Fibroblast of the conjunctiva (primary cell): ENCODE measurements at regions not wholly inside any gene's neighbourhood (a gene's known extent, or its start where the extent isn't known, plus 50 kb on each side); places are given as distances from the start of the nearest gene placed in this dataset.

Experiments used
- DNase-seq: peaks from one replicate; pipeline ENCODE4 v3.0.0-alpha.2; 2010; ENCODE audit warnings: low read depth

DNA sequence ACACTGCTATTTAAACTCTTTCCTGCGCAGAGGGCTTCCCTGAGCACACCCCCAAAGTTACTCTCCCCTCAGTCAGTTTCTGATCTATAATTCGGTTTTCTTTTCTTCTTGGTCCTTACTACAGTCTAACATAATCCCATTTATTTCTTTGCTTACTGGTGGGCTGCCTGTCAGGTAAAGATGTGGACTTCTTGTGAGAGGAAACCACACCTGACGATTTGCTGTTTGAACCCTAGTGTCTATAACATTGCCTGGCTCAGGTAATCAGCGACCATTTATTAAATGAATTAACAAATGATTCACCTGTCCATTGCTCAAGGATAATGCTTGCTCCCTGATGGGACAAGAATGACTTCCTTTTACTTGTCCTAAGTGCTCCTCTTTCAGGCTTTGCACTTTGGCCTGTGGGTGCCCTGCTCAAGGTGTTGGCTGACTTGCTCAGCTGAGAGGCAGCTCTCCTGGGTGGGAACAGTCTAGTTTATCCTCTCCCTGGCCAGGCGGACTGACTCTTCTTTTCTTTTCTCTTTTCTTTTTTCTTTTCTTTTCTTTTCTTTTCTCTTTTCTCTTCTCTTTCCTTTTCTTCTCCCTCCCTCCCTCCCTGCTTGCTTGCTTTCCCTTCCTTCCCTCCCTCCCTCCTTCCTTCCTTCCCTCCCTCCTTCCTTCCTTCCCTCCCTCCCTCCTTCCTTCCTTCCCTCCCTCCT lies 233.1 kb downstream of the BCAS1 start:
- no peak for DNase-seq

DNA sequence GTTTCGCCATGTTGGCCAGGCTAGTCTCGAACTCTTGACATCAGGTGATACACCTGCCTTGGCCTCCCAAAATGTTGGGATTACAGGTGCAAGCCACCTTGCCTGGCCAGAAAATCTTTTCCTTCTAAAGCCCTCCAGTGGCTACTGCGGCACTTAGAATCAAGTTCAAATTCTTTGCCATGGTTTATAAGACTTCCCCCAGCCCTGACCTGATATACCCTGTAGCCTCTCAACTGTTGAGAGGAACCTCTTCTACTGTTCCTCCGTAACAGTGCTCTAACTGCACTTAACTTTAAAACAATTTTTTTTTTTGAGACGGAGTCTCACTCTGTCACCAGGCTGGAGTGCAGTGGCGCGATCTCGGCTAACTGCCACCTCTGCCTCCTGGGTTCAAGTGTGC lies 235.6 kb downstream of the BCAS1 start:
- DNase-seq: no peak

GRCh38 chr20:53834062-53834442 lies 236.3 kb downstream of the BCAS1 start:
- no peak for DNase-seq

GRCh38 chr20:53833333-53834061 lies 236.9 kb downstream of the BCAS1 start:
- no peak for DNase-seq

GRCh38 chr20:53832499-53832898 lies 237.9 kb downstream of the BCAS1 start:
- DNase-seq: no peak

DNA sequence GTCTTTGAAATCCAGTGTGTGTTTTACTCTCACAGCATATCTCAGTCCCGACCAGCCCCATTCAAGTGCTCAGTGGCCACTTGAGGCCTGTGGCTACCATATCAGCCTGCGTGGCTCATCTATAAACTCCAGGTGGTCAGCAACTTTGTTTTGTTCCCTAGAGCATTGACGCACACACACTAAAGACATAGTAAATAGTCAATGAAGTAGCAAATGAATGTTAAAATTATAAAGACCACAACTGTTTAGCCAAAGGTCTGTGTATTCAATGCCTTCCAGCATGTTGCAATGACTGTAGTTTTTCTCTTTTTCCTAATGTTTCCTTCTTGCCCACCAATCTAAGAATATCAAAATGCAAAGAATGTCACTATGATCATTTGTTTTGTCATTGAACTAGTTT lies 238.2 kb upstream of the ZNF217 start:
- DNase-seq: no peak

GRCh38 chr20:53831228-53831627 lies 237.6 kb upstream of the ZNF217 start:
- DNase-seq: no peak

DNA sequence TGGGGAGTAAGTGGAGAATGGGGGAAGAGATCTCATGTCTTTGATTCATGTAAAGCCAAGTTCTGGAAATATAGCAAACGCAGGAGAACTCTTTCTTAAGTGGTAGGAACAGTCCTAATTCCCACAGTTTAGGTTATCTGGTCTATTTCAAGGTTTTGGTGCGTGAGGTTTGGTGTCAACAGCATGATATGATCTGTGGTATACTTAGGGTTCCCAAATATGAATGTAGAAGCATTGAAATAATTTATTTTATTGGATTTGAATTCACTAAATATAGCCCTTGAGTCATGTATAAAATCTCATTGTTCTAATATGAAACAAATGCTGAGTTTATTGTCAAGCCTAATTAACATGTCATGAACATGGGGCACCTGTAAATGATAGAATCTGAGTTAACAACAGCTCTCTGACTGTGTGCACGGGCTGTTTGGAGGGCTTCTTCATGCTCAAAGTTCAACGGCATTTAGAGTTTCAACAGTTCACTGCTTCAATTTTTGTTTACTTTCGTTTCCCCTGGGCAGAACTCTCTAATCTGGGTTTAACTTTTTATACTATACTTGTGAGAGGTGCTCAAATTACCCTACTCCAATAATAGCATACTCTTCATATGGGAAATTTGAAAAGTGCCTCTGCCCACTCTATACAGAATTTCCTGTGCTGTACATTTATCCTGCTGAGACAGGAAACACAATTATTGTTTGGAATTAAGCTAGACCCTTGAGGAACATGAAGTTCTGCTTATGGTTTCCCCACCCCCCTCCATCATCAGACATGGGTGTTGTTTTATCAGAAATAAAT lies 236.3 kb upstream of the ZNF217 start:
- no peak for DNase-seq

- peak; percentile 87 for DNase-seq
Observed at GRCh38 chr20:53829255-53829723, 235.7 kb upstream of the ZNF217 start.

DNA sequence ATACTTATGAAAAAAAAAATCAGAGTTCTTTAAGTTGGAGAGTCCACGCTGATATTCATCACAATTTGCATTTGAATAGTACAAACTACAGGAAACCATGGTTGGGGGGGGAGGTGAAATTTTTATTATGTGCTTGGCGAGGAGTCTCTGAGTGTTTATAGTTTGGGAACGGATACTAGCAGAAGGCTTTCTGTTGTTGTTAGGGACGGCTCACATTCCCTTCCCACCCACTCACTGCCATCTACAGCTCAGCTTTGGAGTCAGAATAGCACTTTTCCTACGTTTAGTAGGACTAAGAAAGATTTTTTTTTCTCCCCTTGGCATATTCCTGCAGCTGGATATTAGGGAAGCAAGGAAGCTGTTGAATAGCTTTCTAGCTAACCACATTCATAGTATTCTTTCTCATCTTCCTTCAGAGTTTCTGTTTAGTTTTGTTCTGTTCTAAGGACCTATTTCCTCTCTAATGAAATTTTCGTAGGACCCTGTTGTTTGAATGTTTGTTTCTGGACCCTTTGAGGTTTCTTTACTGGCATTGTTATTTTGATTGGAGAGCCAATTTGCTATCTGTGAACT lies 235.1 kb upstream of the ZNF217 start:
- peak; percentile 90 for DNase-seq

- DNase-seq: peak; percentile 99
Observed at GRCh38 chr20:53828088-53828681, 234.5 kb upstream of the ZNF217 start.

DNA sequence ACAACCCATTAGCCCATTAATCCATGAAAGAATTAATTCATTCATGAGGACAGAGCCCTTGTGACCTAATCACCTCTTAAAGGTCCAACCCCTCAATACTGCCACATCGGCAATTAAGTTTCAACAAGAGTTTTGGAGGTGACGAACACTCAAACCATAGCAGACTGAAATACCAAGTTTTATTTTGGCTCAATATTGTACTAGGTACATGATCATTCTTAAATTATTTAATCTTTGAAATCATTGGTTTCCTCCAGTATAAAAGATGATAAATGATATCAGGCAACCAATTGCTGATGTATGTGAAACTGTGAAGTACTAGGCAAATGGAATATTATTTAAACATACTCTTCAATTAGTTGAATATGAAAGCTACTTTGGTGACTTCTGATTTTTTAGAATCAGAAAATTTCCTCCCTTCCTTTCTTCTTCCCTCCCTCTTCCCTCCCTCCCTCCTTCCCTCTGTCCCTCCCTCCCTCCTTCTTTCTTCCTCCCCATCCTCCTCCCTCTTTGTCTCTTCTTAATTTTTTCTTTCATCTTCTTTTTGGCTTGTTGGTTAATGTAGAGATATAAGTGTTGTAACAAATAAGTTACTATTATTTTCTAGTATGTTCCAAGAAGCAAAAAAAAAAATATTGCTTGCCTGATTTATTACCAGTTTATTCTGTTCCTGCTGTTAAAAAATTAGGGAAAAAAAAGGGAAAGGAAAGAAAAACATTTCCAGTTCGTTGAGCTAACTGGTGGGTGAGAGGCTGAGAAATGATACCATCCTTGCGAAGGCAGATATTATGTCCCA lies 233.9 kb upstream of the ZNF217 start:
- DNase-seq: no peak

DNA sequence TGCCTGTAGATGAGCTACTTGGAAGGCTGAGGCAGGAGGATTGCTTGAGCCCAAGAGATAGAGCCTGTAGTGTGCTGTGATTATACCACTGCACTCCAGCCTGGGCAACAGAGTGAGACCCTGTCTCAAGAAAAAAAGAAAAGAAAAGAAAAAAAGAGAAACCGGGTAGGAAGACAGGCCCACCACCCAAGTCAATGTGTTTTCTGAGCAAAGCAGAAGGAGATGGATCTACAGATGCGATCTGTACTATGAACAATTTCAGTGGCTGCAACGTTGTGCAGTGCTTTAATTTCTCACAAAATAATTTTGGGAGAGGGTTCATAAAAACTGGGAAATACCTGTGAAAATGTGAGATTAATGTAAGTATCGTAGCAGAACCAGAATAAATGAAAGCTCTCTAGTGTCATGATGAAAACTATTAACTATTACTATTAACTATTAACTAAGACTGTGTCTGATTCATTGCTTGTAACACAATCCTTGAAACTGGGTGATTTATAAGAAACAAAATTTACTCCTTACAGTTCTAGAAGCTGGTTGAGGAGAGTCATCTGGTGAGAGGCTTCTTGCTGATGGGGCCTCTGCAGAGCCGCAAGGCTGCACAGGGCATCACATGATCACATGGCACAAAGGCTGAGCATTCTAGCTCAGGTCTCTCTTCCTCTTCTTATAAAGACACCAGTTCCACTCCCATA lies 233.1 kb upstream of the ZNF217 start:
- no peak for DNase-seq

GRCh38 chr20:53826090-53826489 lies 232.5 kb upstream of the ZNF217 start:
- DNase-seq: no peak

DNA sequence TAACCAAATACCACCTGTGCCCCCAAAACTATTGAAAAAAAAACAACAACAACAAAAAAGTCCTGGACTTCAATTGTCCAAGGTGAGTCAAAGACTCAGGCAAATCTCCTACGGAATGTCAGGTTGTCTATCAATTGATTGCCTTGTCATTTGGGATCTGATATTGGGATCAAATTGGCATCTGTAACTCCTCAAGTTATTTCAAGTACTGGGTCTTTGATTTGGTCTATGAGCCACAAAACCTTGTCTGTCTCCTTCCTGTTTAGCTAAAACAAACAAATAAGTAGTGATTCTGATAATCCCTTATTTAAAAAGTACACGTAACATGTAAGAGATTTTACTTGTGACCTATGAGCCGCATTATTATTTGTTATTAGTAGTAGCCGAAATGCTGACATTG lies 231.6 kb upstream of the ZNF217 start:
- no peak for DNase-seq

GRCh38 chr20:53824779-53825178 lies 231.1 kb upstream of the ZNF217 start:
- DNase-seq: no peak

DNA sequence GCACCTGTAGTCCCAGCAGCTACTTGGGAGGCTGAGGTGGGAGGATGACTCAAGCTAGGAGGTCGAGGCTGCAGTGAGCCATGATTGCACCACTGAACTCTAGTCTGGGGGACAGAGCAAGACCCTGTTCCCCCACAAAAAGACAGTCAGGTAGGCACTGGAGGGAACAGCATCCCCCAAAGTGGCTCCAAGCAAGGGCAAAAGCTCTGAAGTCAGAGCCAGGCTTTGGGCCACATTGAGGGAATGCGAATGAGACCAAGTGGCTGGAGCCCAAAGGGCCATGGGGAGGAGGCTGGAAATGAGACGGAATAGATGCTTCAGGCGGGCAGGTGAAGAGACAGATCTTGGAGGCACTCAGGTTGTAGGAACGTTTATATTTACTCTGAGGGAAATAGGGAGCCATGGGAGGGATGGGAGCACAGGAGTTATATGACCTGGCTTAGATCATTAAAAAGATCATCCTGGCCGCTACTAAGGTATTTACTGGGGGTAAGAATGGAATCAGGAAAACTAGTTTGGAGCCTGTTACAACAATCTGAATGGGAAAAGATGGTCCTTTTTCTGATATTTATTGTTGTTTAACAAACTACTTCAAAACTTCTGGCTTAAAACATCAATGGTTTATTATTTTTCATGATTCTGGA lies 229.6 kb upstream of the ZNF217 start:
- DNase-seq: no peak

- DNase-seq: no peak
Observed at GRCh38 chr20:53822534-53822933, 228.9 kb upstream of the ZNF217 start.

GRCh38 chr20:53819973-53820451 lies 226.4 kb upstream of the ZNF217 start:
- DNase-seq: no peak
